Liver (tissue), 8 donors: ENCODE measurements at regions not wholly inside any gene's neighbourhood (a gene's known extent, or its start where the extent isn't known, plus 50 kb on each side); places are given as distances from the start of the nearest gene placed in this dataset.

Experiments
- DNase-seq: peaks from one replicate; pipeline ENCODE4 v3.0.0-alpha.2; 2017; ENCODE audit warnings: low spot score
- H3K27ac ChIP-seq, 2 donors: one replicate each; pipeline ENCODE4 v1.7.0; 2013; ENCODE audit warnings: inconsistent platforms in 2 of 2, low read length in 2 of 2, control low read depth in 1 of 2, low read depth in 1 of 2, mild to moderate bottlenecking in 1 of 2
- H3K27me3 ChIP-seq, 4 donors: one replicate each; pipeline versions ENCODE4 v1.6.1 to v1.7.0; 2013; ENCODE audit warnings: low read length in 3 of 4, inconsistent platforms in 1 of 4, mild to moderate bottlenecking in 1 of 4, moderate library complexity in 1 of 4; ENCODE audit not compliant: control insufficient read depth in 4 of 4, insufficient read depth in 4 of 4
- H3K36me3 ChIP-seq, 4 donors: one replicate each; pipeline versions ENCODE4 v1.6.1 to v1.7.0; 2013; ENCODE audit warnings: low read length in 3 of 4, mild to moderate bottlenecking in 3 of 4, low read depth in 1 of 4, moderate library complexity in 1 of 4; ENCODE audit not compliant: control insufficient read depth in 4 of 4, insufficient read depth in 3 of 4
- H3K4me1 ChIP-seq, 4 donors: one replicate each; pipeline versions ENCODE4 v1.6.1 to v1.7.0; 2013; ENCODE audit warnings: low read length in 3 of 4, mild to moderate bottlenecking in 3 of 4, moderate library complexity in 1 of 4; ENCODE audit not compliant: control insufficient read depth in 4 of 4, insufficient read depth in 4 of 4
- H3K4me3 ChIP-seq, 3 donors: one replicate each; pipeline versions ENCODE4 v1.6.1 to v1.7.0; 2013; ENCODE audit warnings: low read length in 3 of 3, control low read depth in 1 of 3, low read depth in 1 of 3, mild to moderate bottlenecking in 1 of 3
- H3K9ac ChIP-seq, 2 donors: one replicate each; pipeline ENCODE4 v1.7.0; 2013; ENCODE audit warnings: low read length in 2 of 2, mild to moderate bottlenecking in 2 of 2, moderate library complexity in 2 of 2, control low read depth in 1 of 2, low read depth in 1 of 2
- H3K9me3 ChIP-seq, 4 donors: one replicate each; pipeline versions ENCODE4 v1.6.1 to v1.7.0; 2013; ENCODE audit warnings: low read length in 3 of 4; ENCODE audit not compliant: control insufficient read depth in 4 of 4
- ATF3 ChIP-seq: IDR thresholded peaks from 2 replicates; pipeline ENCODE4 v1.6.1; 2016; ENCODE audit warnings: antibody characterized with exemption
- FOXA1 ChIP-seq: IDR thresholded peaks from 2 replicates; pipeline ENCODE4 v1.6.1; 2016; ENCODE audit warnings: antibody characterized with exemption
- FOXA2 ChIP-seq: IDR thresholded peaks from 2 replicates; pipeline ENCODE4 v1.6.1; 2016; ENCODE audit warnings: antibody characterized with exemption
- GABPA ChIP-seq, 2 donors: IDR thresholded peaks in 1 of 2; conservative IDR thresholded peaks in 1 of 2; 2 replicates each; pipeline ENCODE4 v1.6.1; 2016; ENCODE audit warnings: antibody characterized with exemption in 2 of 2, mild to moderate bottlenecking in 1 of 2, moderate library complexity in 1 of 2
- HNF4A ChIP-seq, 2 donors: conservative IDR thresholded peaks; 2 replicates each; pipeline ENCODE4 v1.6.1; 2016; ENCODE audit warnings: antibody characterized with exemption in 2 of 2, mild to moderate bottlenecking in 2 of 2
- HNF4G ChIP-seq: IDR thresholded peaks from 2 replicates; pipeline ENCODE4 v1.6.1; 2016; ENCODE audit warnings: antibody characterized with exemption
- JUND ChIP-seq, 2 donors: IDR thresholded peaks; 2 replicates each; pipeline ENCODE4 v1.6.1; 2016; ENCODE audit warnings: antibody characterized with exemption in 2 of 2
- MAX ChIP-seq: IDR thresholded peaks from 2 replicates; pipeline ENCODE4 v1.6.1; 2016; ENCODE audit warnings: antibody characterized with exemption
- NR2F2 ChIP-seq: IDR thresholded peaks from 2 replicates; pipeline ENCODE4 v1.6.1; 2016; ENCODE audit warnings: antibody characterized with exemption
- RAD21 ChIP-seq, 2 donors: IDR thresholded peaks; 2 replicates each; pipeline ENCODE4 v1.6.1; 2016; ENCODE audit warnings: antibody characterized with exemption in 2 of 2, mild to moderate bottlenecking in 2 of 2
- SP1 ChIP-seq: IDR thresholded peaks from 2 replicates; pipeline ENCODE4 v1.6.1; 2018; ENCODE audit warnings: antibody characterized with exemption, mild to moderate bottlenecking
- TAF1 ChIP-seq: conservative IDR thresholded peaks from 2 replicates; pipeline ENCODE4 v1.6.1; 2016; ENCODE audit warnings: antibody characterized with exemption, mild to moderate bottlenecking
- ZBTB33 ChIP-seq: IDR thresholded peaks from 2 replicates; pipeline ENCODE4 v1.6.1; 2016; ENCODE audit warnings: antibody characterized with exemption
- WGBS: extraction: QIAGEN DNeasy Blood & Tissue Kit; methylation state at CpG from one replicate; pipeline ENCODE4 v1.1.7; 2013; 5-methylcytosine and 5-hydroxymethylcytosine counted together
- TF ChIP-seq, protein P1 (sequence below): fragments of 150-350 bp; IDR thresholded peaks from 2 replicates; pipeline ENCODE4 v1.5.1; 2017; ENCODE audit warnings: improper control_type of control experiment, low read depth, low read length; ENCODE audit not compliant: missing input control
- donor health status: healthy.
- donor health status: healthy.
- donor health status: healthy.
- donor health status: healthy.
- donor health status: healthy.

DNA sequence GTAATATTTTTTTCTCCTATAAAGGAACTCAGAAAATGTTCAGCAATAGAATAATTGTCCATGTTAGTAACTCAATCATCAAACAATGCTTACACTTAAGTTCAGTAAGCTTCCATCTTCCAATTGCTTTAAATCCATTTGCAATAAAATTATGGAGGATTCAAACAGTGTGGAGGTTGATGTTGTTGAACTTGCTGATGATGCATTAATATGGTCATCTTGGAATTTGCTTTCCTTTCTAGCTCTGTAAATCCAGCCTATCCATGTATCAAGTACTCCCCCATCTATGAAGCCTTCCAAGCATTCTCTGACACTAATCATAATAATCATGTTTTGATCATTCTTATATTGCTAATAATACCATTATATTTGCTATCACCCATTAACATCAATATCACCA lies 378.4 kb upstream of the CNTN3 start:
- Histone ChIP-seq H3K27ac (no peak overlapping the region), H3K27me3 (peaks cover 0 to 4% (median 0%) of the 10 kb centered on the region in 4 donors), H3K9me3 (no peaks in the 10 kb centered on the region), H3K4me3 (no peak overlapping the region), H3K36me3 (no peaks in the 10 kb centered on the region), H3K4me1 (no peaks in the 10 kb centered on the region), H3K9ac (no peak overlapping the region)
- TF ChIP-seq ZBTB33 (no peak), GABPA (IDR thresholded peaks at IDR 0.05 in 1 of 2, conservative IDR thresholded peaks at IDR 0.05 in 1 of 2) (no peak), HNF4G (no peak), HNF4A (conservative IDR thresholded peaks at IDR 0.05) (no peak), JUND (IDR thresholded peaks at IDR 0.05) (no peak)
- DNase-seq, result no peak

DNA sequence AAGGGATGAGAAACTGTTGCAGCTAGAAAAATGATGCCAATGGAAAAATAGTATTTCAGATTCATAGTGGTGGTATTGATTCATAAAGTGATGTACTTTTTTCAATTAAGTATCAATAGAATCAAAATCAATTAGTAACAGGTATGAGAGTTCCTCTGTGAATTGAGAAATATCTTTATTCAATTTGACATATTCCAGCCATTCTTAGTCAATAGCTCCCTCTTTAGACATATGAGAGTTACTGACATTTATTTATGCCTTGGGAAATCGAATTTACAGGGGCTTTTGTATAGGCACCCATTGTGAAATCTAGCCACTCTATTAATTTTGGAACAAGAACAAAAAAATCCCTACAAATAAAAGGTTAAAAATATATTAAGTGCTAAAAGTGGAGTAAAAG lies 386.9 kb upstream of the CNTN3 start:
- Histone ChIP-seq H3K4me3 (no peak overlapping the region), H3K27ac (no peak overlapping the region), H3K4me1 (no peaks in the 10 kb centered on the region), H3K9me3 (no peaks in the 10 kb centered on the region), H3K9ac (no peak overlapping the region), H3K27me3 (no peaks in the 10 kb centered on the region), H3K36me3 (no peaks in the 10 kb centered on the region)
- 4% methylated on average over 1 of the region's 1 CpG for WGBS
- no peak for DNase-seq
- TF ChIP-seq GABPA (IDR thresholded peaks at IDR 0.05 in 1 of 2, conservative IDR thresholded peaks at IDR 0.05 in 1 of 2) (no peak), JUND (IDR thresholded peaks at IDR 0.05) (no peak), RAD21 (IDR thresholded peaks at IDR 0.05) (peak; percentile 68 to 71)
- TF ChIP-seq, protein P1, sequence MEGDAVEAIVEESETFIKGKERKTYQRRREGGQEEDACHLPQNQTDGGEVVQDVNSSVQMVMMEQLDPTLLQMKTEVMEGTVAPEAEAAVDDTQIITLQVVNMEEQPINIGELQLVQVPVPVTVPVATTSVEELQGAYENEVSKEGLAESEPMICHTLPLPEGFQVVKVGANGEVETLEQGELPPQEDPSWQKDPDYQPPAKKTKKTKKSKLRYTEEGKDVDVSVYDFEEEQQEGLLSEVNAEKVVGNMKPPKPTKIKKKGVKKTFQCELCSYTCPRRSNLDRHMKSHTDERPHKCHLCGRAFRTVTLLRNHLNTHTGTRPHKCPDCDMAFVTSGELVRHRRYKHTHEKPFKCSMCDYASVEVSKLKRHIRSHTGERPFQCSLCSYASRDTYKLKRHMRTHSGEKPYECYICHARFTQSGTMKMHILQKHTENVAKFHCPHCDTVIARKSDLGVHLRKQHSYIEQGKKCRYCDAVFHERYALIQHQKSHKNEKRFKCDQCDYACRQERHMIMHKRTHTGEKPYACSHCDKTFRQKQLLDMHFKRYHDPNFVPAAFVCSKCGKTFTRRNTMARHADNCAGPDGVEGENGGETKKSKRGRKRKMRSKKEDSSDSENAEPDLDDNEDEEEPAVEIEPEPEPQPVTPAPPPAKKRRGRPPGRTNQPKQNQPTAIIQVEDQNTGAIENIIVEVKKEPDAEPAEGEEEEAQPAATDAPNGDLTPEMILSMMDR, result peak; percentile 24

DNA sequence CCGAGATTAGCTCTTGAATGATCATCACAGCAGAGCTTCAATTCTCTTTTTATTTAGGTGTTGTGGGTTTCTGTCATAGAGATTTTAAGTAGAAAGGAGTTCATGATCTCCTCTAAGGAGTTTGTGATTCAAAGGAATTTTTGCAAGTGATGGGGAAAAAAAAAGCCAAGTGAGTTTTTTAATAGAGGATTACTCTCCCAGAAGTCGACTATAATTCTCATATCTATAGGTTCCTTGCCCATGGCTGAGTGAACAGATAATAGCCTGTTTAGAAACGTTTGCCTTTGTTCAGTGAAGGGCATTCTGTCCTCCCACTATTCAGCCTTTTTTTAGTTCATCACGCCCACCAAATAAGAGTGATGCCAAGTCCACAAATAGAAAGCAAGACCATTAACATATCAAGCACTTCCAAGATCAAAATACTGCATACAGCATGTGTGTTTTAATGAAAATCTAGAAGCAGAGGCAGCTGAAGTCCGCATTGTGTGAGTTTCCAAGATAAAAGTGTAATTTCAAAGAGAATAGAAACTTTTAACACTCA lies 398.4 kb upstream of the CNTN3 start:
- H3K9ac ChIP-seq, result no peak overlapping the region
- H3K36me3 ChIP-seq, result no peaks in the 10 kb centered on the region
- H3K9me3 ChIP-seq, result no peaks in the 10 kb centered on the region
- DNase-seq, result no peak
- H3K4me1 ChIP-seq, result no peaks in the 10 kb centered on the region
- H3K27me3 ChIP-seq, result peaks cover 0 to 4% (median 0%) of the 10 kb centered on the region in 4 donors
- no peak overlapping the region for H3K4me3 ChIP-seq
- TF ChIP-seq FOXA1, result no peak
- no peak overlapping the region for H3K27ac ChIP-seq
- 55% methylated on average over 5 of the region's 5 CpGs for WGBS

- WGBS, result 69% methylated on average over 1 of the region's 1 CpG
- H3K27ac ChIP-seq, result no peak overlapping the region
- H3K27me3 ChIP-seq, result peaks cover 0 to 7% (median 0%) of the 10 kb centered on the region in 4 donors
- no peak for DNase-seq
- no peak overlapping the region for H3K4me3 ChIP-seq
- H3K9ac ChIP-seq, result no peak overlapping the region
- H3K4me1 ChIP-seq, result no peaks in the 10 kb centered on the region
- no peaks in the 10 kb centered on the region for H3K36me3 ChIP-seq
- no peaks in the 10 kb centered on the region for H3K9me3 ChIP-seq
- TF ChIP-seq JUND (IDR thresholded peaks at IDR 0.05) (no peak), TAF1 (no peak), FOXA2 (no peak), GABPA (IDR thresholded peaks at IDR 0.05 in 1 of 2, conservative IDR thresholded peaks at IDR 0.05 in 1 of 2) (no peak), NR2F2 (no peak), RAD21 (IDR thresholded peaks at IDR 0.05) (no peak), FOXA1 (no peak), MAX (no peak), SP1 (no peak), HNF4A (conservative IDR thresholded peaks at IDR 0.05) (no peak), ATF3 (no peak), ZBTB33 (no peak)
- TF ChIP-seq, protein P1, result no peak
Observed at GRCh38 chr3:75014008-75014407, 399.5 kb upstream of the CNTN3 start.
